Lung (tissue), 11 donors: ENCODE measurements at regions not wholly inside any gene's neighbourhood (a gene's known extent, or its start where the extent isn't known, plus 50 kb on each side); places are given as distances from the start of the nearest gene placed in this dataset.
A peak's percentile ranks its signal among the peaks of the same experiment; 100 is the strongest.

ENCODE experiments used
- ATAC-seq: fragments of 200-7000 bp; cut with Tn5 transposase; one replicate; pipeline ENCODE4 v1.9.1; 2020; ENCODE audit warnings: moderate number of reproducible peaks; ENCODE audit not compliant: insufficient read depth, low FRiP score
- DNase-seq, 3 donors: peaks; one replicate each; pipeline ENCODE4 v3.0.0-alpha.2; 2013 to 2017
- H3K27ac ChIP-seq, 2 donors: one replicate each; pipeline ENCODE4 v1.5.1; 2013; ENCODE audit warnings: mild to moderate bottlenecking in 2 of 2, moderate library complexity in 2 of 2, control low read depth in 1 of 2, inconsistent platforms in 1 of 2, low read depth in 1 of 2, low read length in 1 of 2
- H3K27me3 ChIP-seq, 3 donors: one replicate each; pipeline ENCODE4 v1.5.1; 2013; ENCODE audit warnings: low read length in 2 of 3; ENCODE audit not compliant: control insufficient read depth in 3 of 3, insufficient read depth in 3 of 3
- H3K36me3 ChIP-seq, 4 donors: one replicate each; pipeline ENCODE4 v1.5.1; 2013; ENCODE audit warnings: low read length in 4 of 4, mild to moderate bottlenecking in 1 of 4, moderate library complexity in 1 of 4; ENCODE audit not compliant: control insufficient read depth in 4 of 4, insufficient read depth in 4 of 4
- H3K4me1 ChIP-seq, 5 donors: one replicate each; pipeline ENCODE4 v1.5.1; 2013; ENCODE audit warnings: low read length in 5 of 5, mild to moderate bottlenecking in 2 of 5, moderate library complexity in 1 of 5; ENCODE audit not compliant: control insufficient read depth in 5 of 5, insufficient read depth in 5 of 5
- H3K4me3 ChIP-seq: one replicate; pipeline ENCODE4 v1.5.1; 2013; ENCODE audit warnings: mild to moderate bottlenecking, control low read depth, moderate library complexity
- H3K9ac ChIP-seq, 2 donors: one replicate each; pipeline ENCODE4 v1.5.1; 2013; ENCODE audit warnings: low read length in 2 of 2, control low read depth in 1 of 2; ENCODE audit not compliant: insufficient read depth in 1 of 2
- H3K9me3 ChIP-seq, 4 donors: one replicate each; pipeline ENCODE4 v1.5.1; 2013; ENCODE audit warnings: low read length in 3 of 4, mild to moderate bottlenecking in 1 of 4, moderate library complexity in 1 of 4; ENCODE audit not compliant: control insufficient read depth in 4 of 4, insufficient read depth in 3 of 4
- WGBS, 2 donors: extraction: QIAGEN DNeasy Blood & Tissue Kit; methylation state at CpG; one replicate each; pipeline ENCODE4 v1.1.7; 2013; 5-methylcytosine and 5-hydroxymethylcytosine counted together
- TF ChIP-seq, protein P1 (sequence below): IDR thresholded peaks from 2 replicates; pipeline ENCODE4 v1.5.1; 2012; ENCODE audit warnings: mild to moderate bottlenecking; ENCODE audit errors: control extremely low read depth, extremely low read depth
- donor health status: control.
- donor health status: control.
- donor health status: Bipolar disorder and iron deficiency.
- donor health status: healthy.
- donor health status: DM: yes; HTN: yes; CAD: no.

DNA sequence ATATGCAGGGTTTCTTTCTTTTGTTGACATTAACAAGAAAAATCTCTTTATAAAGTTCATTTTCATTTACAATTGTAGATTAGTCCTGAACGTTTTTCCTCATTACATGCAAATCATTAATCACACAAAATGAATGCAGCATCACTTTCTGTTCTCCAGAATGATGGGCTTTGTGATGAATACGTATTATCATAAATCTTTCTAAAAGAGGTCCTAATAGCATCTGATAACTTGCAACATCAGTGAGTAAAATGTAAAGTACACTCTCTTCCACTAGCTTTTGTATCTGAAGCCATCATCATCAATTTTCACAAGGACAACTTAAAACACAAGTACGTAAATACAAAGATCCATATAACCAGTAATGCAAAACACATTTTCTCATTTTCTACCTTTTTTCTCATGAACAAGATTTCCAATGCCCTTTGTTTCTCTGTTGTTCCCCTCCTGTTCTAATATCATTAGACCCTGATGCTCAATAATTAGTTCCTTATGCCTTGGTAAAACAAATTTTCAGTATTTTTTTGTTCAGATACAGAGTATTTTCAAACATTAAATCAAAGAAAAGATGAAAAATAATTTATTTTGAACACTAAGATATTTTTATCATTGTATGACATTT, 437.4 kb upstream of the MIR17HG start:
- no peak for ATAC-seq
- 71 to 84% methylated on average over 3 of the region's 3 CpGs for WGBS, 2 donors
- H3K4me1 ChIP-seq = no peaks in the 10 kb centered on the region
- H3K27me3 ChIP-seq = no peaks in the 10 kb centered on the region
- H3K9ac ChIP-seq = no peak overlapping the region
- no peak overlapping the region for H3K27ac ChIP-seq
- H3K36me3 ChIP-seq = no peaks in the 10 kb centered on the region
- H3K9me3 ChIP-seq = no peaks in the 10 kb centered on the region
- TF ChIP-seq, protein P1, sequence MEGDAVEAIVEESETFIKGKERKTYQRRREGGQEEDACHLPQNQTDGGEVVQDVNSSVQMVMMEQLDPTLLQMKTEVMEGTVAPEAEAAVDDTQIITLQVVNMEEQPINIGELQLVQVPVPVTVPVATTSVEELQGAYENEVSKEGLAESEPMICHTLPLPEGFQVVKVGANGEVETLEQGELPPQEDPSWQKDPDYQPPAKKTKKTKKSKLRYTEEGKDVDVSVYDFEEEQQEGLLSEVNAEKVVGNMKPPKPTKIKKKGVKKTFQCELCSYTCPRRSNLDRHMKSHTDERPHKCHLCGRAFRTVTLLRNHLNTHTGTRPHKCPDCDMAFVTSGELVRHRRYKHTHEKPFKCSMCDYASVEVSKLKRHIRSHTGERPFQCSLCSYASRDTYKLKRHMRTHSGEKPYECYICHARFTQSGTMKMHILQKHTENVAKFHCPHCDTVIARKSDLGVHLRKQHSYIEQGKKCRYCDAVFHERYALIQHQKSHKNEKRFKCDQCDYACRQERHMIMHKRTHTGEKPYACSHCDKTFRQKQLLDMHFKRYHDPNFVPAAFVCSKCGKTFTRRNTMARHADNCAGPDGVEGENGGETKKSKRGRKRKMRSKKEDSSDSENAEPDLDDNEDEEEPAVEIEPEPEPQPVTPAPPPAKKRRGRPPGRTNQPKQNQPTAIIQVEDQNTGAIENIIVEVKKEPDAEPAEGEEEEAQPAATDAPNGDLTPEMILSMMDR = no peak
- no peak for DNase-seq
- H3K4me3 ChIP-seq = no peak overlapping the region

- Histone ChIP-seq H3K27me3 (no peaks in the 10 kb centered on the region), H3K4me3 (no peak overlapping the region), H3K9me3 (no peaks in the 10 kb centered on the region), H3K27ac (no peak overlapping the region), H3K9ac (no peak overlapping the region), H3K36me3 (no peaks in the 10 kb centered on the region), H3K4me1 (no peaks in the 10 kb centered on the region)
- ATAC-seq (no peak), DNase-seq (no peak)
- WGBS, 2 donors = 89 to 97% methylated on average over 1 of the region's 1 CpG
- TF ChIP-seq, protein P1 = no peak
Observed at GRCh38 chr13:90912247-90912646, 435.2 kb upstream of the MIR17HG start.

DNA sequence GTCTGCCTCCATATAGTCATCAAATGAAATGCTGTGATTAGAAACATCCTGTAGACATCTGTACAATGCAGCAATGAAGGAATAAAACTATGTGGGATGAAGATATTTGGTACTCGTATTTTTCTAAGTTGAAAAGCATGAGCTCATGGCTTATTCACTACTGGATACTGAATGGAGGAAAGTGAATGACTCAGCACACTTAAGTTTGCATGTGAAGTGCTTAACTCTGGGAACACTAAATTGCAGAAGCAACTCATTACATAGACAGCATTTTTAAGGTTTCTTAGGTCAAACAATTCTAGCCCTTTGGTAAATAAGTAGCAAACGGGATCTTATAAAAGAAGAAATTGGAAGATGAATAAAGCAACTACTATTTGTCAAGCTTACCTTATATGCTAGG, 429.0 kb upstream of the MIR17HG start:
- no peak overlapping the region for H3K27ac ChIP-seq
- no peak overlapping the region for H3K4me3 ChIP-seq
- TF ChIP-seq, protein P1 = no peak
- ATAC-seq = peak; percentile 72
- H3K9me3 ChIP-seq = no peaks in the 10 kb centered on the region
- H3K27me3 ChIP-seq = no peaks in the 10 kb centered on the region
- H3K4me1 ChIP-seq = no peaks in the 10 kb centered on the region
- H3K9ac ChIP-seq = no peak overlapping the region
- no peaks in the 10 kb centered on the region for H3K36me3 ChIP-seq
- WGBS, 2 donors = 38 to 43% methylated on average over 2 of the region's 2 CpGs
- DNase-seq = peak in 1 of 3 donors; percentile 23

- H3K4me3 ChIP-seq = no peak overlapping the region
- no peak overlapping the region for H3K27ac ChIP-seq
- ATAC-seq = no peak
- H3K4me1 ChIP-seq = no peaks in the 10 kb centered on the region
- 80 to 87% methylated on average over 3 of the region's 3 CpGs for WGBS, 2 donors
- H3K9ac ChIP-seq = no peak overlapping the region
- H3K27me3 ChIP-seq = no peaks in the 10 kb centered on the region
- no peak for DNase-seq
- TF ChIP-seq, protein P1 = no peak
- no peaks in the 10 kb centered on the region for H3K36me3 ChIP-seq
- no peaks in the 10 kb centered on the region for H3K9me3 ChIP-seq
Observed at GRCh38 chr13:90919153-90919552, 428.3 kb upstream of the MIR17HG start.
